ENCODE measurements at regions not wholly inside any gene's neighbourhood (a gene's known extent, or its start where the extent isn't known, plus 50 kb on each side); places are given as distances from the start of the nearest gene placed in this dataset.
"Not testable (repeated sequence)": the region's sequence is repeated elsewhere in the genome, so short reads cannot be mapped to it uniquely, and the experiment has no call there.

DNA sequence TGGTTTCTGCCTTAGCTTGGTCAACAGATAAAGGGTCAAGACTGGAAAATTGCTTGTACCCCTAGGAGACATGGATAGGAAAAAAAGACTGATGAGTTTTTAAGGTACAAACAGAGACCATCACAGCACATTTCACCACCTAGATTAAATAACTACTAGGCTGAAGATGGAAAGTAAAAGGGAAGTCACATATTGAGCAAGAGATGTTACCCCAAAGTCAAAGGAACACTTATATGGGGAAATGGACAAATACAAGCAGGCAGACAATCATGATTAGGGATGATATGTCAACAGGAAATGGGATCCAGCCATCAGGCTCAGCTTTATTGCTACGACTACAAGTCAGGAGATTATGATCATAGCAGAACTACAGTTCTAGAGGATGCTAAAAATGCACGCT, 1643.1 kb upstream of the CELF4 start:
- no peak for DNase-seq

DNA sequence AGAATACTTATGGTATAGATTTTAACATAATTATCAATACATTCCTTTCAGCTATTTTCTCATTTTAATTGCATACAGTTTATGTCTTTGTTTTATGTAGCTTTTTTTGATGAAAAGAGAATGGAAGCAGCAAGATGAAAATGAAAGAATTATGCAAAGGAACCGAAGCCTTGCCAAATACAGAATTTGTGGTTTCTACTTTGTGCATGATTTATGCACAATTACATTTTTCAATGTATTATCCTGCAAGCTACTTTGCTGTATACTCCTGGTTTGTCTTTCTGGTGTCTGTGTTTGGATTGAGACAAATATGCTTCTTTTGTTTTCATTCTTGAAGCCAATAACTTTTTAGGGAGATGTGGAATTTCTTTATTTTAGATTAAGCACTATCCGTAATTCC, 1642.6 kb upstream of the CELF4 start:
- DNase-seq: no peak

DNA sequence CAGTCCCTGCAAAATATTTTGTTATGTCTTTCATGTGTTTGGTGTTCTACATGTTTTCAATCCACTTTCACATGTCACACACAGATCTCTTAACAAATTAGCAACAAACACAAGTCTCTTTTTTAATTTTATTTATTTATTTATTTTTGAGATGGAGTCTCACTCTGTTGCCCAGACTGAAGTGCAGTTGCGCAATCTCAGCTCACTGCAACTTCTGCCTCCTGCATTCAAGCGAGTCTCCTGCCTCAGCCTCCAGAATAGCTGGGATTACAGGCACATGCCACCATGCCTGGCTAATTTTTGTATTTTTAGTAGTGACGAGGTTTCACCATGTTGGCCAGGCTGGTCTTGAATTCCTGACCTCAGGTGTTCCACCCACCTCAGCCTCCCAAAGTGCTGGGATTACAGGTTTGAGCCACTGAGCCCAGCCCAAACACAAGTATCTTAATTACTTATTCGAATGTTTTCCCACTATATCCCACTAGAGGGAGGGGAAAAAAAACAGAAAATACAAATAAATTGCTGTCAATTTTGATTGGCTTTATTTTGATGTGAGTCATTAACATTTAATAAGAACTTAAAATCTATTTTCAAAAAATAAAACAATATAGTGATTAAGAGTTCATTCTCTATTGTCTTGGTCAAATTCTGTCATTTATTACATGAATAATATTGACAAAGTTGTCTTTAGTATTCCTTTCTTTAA, 1641.0 kb upstream of the CELF4 start:
- DNase-seq: not testable (repeated sequence)

DNA sequence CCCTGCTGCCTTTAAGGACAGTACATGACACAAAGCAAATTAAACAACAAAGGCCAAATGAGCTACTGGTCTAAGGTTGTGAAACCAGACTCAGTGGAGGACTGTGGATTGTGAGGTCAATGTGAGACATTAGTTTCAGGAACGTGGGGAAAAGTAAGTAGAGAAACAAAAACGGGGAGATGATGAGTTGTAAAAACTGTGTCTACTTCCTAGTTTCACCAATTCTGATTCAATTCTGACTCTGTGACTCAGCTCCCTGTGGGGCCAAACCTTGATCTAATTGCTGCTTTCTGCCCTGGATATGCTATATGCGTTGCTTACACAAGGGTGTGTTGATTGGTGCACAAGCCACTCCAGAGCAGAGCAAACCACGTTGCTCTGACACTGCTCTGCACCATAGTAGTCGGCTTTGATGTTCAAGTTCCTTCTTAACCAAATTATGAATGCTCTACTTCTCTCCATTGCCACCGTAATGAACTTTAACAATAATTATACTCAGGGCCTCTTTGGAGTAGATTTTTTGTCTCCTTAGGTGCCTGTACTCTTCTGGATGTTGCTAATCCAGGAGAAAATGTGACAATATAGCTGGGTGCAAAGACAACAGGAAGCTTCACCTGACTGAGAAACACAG, 1640.1 kb upstream of the CELF4 start:
- DNase-seq: no peak

GRCh38 chr18:39200153-39200552, 1634.6 kb upstream of the CELF4 start:
- DNase-seq: no peak

GRCh38 chr18:39199231-39199855, 1633.7 kb upstream of the CELF4 start:
- no peak for DNase-seq

- DNase-seq: no peak
Observed at GRCh38 chr18:39198376-39198775, 1632.8 kb upstream of the CELF4 start.

GRCh38 chr18:39191931-39192330, 1626.3 kb upstream of the CELF4 start:
- no peak for DNase-seq

DNA sequence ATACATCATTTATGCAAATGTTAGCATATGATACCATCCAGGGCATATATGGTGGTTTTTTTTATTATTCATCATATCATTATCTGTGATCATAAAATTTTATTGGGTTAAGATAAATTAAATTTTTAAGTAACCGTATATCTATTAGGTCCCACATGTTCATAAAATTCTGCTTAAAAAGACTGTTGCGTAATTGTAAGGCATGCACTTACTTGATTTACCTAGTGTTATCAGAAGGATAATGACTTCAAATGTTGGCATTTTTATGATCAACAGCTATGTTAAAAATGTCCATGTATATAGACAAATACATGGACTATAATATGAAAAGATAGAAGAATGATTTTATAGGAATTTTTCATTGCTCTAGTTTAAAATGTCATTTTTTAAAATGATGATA, 1625.5 kb upstream of the CELF4 start:
- DNase-seq: no peak

DNA sequence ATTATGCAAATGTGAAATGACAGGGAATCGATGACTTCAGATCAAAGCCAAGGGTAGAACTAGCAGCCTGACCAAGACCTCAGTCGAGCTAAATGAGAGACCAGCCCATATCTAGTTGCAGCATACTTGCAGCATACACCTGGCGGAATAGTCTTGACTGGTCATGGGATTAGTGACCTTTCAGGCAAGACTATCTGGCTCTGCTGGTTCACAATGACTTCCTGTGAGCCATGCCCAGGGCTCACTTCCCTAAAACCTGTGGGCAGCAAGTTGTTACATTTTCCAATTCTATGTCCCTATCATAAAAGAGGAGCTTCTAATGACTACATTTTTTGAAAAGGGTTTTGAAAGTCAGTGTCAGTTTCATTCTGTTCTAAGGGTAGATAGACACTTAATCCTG, 1624.9 kb upstream of the CELF4 start:
- DNase-seq: no peak

DNA sequence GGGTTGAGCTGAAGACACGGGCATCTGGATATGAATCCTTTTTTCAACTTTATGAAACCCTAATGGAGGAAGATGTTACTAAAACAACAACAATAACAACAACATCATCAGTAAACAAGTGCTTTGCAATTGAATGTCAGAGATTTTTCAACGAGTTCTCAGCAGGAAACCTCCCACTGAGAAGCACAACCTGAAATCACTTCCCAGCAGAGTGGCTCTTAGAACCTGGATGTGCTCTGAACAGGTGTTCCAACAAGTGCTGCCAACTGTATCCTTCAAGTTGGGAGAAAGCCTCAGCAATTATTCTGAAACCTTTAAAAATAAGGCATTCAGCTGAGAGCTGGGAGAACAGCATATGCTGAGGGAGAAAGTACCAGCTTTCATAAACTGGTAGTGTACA, 1622.7 kb upstream of the CELF4 start:
- DNase-seq: no peak

DNA sequence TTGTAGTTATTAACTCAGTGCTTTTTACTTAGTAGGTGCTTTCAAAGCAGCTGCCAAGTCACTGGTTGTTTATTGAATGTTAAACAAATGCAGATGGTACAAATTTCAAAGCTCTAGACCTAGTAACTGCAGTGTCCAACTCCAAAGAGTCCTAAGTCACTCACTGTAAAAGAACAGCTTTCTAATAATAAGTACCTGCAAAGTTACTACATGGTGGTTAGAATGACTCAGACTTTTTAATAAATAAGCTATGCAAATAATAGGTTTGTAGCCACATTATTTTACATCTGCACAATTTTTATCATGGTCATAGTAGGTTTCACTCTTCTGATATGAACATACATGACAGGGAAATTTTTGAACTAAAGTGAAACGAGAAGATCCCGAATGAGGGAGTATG, 1620.4 kb upstream of the CELF4 start:
- no peak for DNase-seq

- no peak for DNase-seq
Observed at GRCh38 chr18:39184176-39184575, 1618.6 kb upstream of the CELF4 start.

DNA sequence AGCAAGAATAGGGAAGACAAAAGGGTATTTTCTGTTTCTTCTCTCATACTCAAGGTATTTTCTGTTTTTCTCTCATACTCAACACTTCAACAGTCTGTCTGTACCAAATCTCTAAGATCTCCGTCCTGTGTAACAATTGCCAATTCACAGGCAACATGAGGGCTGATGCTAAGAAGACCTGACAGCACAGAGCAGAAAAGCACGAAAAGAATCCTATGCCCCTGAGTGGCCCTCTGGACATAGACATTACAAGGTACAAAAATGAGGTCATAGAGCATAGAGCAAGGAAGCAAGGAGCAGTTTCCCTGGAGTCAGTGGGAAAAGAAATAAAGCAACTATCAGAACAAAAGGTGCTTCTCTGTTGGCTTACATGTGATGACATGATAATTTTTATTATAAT, 1612.6 kb upstream of the CELF4 start:
- no peak for DNase-seq

DNA sequence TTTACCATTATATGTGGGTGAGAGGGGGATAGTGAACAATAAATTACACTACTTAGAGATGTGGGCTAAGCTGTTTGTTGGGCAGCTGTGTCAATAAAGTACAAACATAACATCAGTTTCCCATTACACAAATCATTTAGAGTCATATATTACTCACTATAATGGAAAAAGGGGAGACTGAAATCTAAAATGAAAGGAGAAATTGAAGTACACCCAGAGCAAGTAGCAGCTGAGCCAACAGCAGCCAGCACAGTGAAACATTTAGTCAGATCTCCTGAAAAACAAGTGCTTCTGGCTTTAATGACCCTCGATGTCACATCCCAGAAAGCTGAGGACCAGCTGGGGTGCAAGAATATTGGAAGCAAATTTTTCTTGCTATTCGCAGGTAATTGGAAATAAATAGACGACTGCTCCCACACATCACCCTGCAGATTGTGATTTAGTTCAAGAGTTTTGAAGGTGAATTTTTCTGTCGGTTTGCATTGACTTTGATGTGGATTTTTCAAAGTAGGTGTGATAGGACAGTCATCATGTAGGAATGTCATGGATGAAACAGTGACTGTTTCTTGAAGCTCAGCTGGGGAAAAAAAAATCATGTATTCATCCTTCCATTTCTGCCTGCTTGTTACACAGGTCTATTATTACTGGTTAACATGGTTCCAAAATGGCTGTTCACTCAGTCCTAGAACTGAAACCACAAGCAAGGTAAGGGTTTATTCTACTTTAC, 1607.3 kb upstream of the CELF4 start:
- no peak for DNase-seq

GRCh38 chr18:39168723-39169122, 1603.1 kb upstream of the CELF4 start:
- no peak for DNase-seq

- no peak for DNase-seq
Observed at GRCh38 chr18:39167990-39168389, 1602.4 kb upstream of the CELF4 start.

DNA sequence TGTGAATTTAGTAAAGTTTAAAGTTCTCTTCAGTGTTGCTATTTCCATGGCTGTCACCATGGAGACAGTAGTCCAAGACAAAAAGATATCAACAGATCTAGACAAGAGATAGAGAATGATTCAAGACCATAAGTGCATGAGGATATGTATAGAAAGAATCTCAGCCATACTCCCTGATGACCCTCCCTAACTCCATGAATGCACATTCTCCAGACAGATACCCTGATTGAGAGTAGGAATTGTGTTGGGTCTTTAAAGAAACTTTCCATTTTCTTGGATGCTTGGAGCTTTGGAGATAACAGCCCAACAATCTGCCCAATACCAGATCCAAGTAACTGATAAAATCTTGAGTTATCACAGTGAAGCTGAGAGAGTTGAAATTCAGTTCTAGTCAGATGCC, 1601.2 kb upstream of the CELF4 start:
- DNase-seq: no peak

DNA sequence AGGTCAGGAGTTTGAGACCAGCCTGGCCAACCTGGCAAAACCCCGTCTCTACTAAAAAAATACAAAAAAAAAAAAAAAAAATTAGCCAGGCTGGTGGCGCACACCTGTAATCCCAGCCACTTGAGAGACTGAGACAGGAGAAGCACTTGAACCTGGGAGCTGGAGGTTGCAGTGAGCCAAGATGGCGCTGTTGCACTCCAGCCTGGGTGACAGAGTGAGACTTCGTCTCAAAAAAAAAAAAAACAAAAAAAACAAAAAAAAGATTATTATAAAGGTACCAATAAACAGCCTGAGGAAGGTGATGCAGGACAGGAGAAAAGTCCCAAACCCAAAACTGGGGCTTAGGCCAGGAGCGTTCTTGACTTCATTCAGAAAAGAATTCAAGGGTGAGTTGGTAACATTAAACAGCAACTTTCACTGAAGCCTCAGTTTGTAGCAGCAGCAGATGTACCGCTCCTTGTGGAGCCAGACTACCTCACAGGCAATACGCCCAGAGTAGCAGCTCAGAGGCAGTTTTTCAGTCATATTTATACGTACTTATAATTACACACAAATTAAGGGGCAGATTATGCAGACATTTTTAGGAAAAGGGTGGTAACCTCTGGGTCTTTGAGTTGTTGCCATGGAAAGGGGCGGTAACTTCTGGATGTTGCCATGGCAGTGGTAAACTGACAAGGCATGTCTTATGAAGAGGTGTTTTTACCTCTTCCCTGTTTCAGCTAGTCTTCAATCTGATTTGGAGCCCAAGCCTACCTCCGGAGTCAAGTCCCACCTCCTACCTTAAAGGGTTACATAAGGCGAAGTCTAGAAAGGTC, 1596.6 kb upstream of the CELF4 start:
- no peak for DNase-seq

GRCh38 chr18:39149211-39149806, 1583.7 kb upstream of the CELF4 start:
- no peak for DNase-seq

GRCh38 chr18:39134255-39134654, 1568.7 kb upstream of the CELF4 start:
- DNase-seq: no peak

DNA sequence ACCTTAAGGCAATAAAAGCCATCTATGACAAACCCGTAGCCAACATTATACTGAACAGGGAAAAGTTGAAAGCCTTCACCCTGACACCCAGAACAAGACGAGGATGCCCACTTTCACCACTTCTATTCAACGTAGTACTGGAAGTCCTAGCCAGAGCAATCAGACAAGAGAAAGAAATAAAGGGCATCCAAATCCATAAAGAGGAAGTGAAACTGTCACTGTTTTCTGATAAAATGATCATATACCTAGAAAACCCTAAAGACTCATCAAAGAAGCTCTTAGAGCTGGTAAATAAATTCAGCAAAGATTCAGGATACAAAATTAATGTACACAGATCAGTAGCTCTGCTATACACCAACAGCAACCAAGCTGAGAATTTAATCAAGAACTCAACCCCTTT, 1561.9 kb upstream of the CELF4 start:
- not testable (repeated sequence) for DNase-seq

All from hippocampal formation (tissue), 2 donors.